Type B pancreatic cell (in vitro differentiated cells): ENCODE measurements at regions not wholly inside any gene's neighbourhood (a gene's known extent, or its start where the extent isn't known, plus 50 kb on each side); places are given as distances from the start of the nearest gene placed in this dataset.

Experiments used
- DNase-seq: peaks from one replicate; pipeline ENCODE4 v3.0.0; 2021; ENCODE audit warnings: mixed read lengths; ENCODE audit not compliant: unreplicated experiment; ENCODE audit errors: extremely low spot score
- H3K27ac Mint-ChIP-seq: 2 replicates; pipeline ENCODE4 v1.8.0; 2021; ENCODE audit warnings: mild to moderate bottlenecking, mixed read lengths
- H3K27me3 Mint-ChIP-seq: 2 replicates; pipeline ENCODE4 v1.8.0; 2021; ENCODE audit warnings: mixed read lengths
- H3K36me3 Mint-ChIP-seq: 2 replicates; pipeline ENCODE4 v1.8.0; 2021; ENCODE audit warnings: mixed read lengths
- H3K4me1 Mint-ChIP-seq: one replicate; pipeline ENCODE4 v1.8.0; 2021; ENCODE audit warnings: mixed read lengths; ENCODE audit not compliant: unreplicated experiment
- H3K4me3 Mint-ChIP-seq: 2 replicates; pipeline ENCODE4 v1.8.0; 2021; ENCODE audit warnings: mild to moderate bottlenecking, mixed read lengths
- H3K9me3 Mint-ChIP-seq: 2 replicates; pipeline ENCODE4 v1.8.0; 2021; ENCODE audit warnings: mixed read lengths
- CTCF ChIP-seq: fragments of 200-600 bp; sonication (generic); conservative IDR thresholded peaks from 2 replicates; pipeline ENCODE4 v1.5.0; 2021; ENCODE audit warnings: antibody characterized with exemption, mild to moderate bottlenecking

- Mint-ChIP-seq H3K27ac (no peak overlapping the region), H3K9me3 (peaks cover 4% of the 10 kb centered on the region), H3K4me1 (no peaks in the 10 kb centered on the region), H3K36me3 (no peaks in the 10 kb centered on the region), H3K27me3 (peaks cover 5% of the 10 kb centered on the region), H3K4me3 (no peak overlapping the region)
- no peak for DNase-seq
- no peak for TF ChIP-seq CTCF
Observed at GRCh38 chr2:224310943-224311625, 90.8 kb downstream of the FAM124B start.

GRCh38 chr2:224309176-224309575 lies 92.7 kb downstream of the FAM124B start:
- Mint-ChIP-seq H3K27ac (no peak overlapping the region), H3K36me3 (no peaks in the 10 kb centered on the region), H3K4me3 (no peak overlapping the region), H3K9me3 (no peaks in the 10 kb centered on the region), H3K4me1 (no peaks in the 10 kb centered on the region), H3K27me3 (peaks cover 3% of the 10 kb centered on the region)
- no peak for DNase-seq
- no peak for TF ChIP-seq CTCF

- no peak for TF ChIP-seq CTCF
- Mint-ChIP-seq H3K9me3 (no peaks in the 10 kb centered on the region), H3K4me1 (no peaks in the 10 kb centered on the region), H3K36me3 (no peaks in the 10 kb centered on the region), H3K27ac (no peak overlapping the region), H3K4me3 (no peak overlapping the region), H3K27me3 (peaks cover 3% of the 10 kb centered on the region)
- no peak for DNase-seq
Observed at GRCh38 chr2:224308272-224308911, 93.5 kb downstream of the FAM124B start.

GRCh38 chr2:224302952-224303351 lies 99.0 kb downstream of the FAM124B start:
- no peaks in the 10 kb centered on the region for H3K27me3 Mint-ChIP-seq
- DNase-seq = no peak
- H3K36me3 Mint-ChIP-seq = no peaks in the 10 kb centered on the region
- H3K27ac Mint-ChIP-seq = no peak overlapping the region
- no peak for TF ChIP-seq CTCF
- H3K9me3 Mint-ChIP-seq = no peaks in the 10 kb centered on the region
- H3K4me3 Mint-ChIP-seq = no peak overlapping the region
- no peaks in the 10 kb centered on the region for H3K4me1 Mint-ChIP-seq

- Mint-ChIP-seq H3K4me1 (no peaks in the 10 kb centered on the region), H3K27ac (no peak overlapping the region), H3K9me3 (peaks cover 9% of the 10 kb centered on the region), H3K4me3 (no peak overlapping the region), H3K27me3 (no peaks in the 10 kb centered on the region), H3K36me3 (no peaks in the 10 kb centered on the region)
- DNase-seq = no peak
- no peak for TF ChIP-seq CTCF
Observed at GRCh38 chr2:224293976-224294375, 107.9 kb downstream of the FAM124B start.
